Activated T-helper 1 cell treated with Interleukin-2 at 50 U/mL for 16 hours (primary cell): ENCODE measurements at regions not wholly inside any gene's neighbourhood (a gene's known extent, or its start where the extent isn't known, plus 50 kb on each side); places are given as distances from the start of the nearest gene placed in this dataset.
"Not testable (repeated sequence)": the region's sequence is repeated elsewhere in the genome, so short reads cannot be mapped to it uniquely, and the experiment has no call there.

ENCODE experiments used
- DNase-seq: peaks from one replicate; pipeline ENCODE4 v3.0.0-alpha.2; 2020; ENCODE audit warnings: low read depth

GRCh38 chr3:14272959-14273560 lies 94.4 kb downstream of the LSM3 start:
- DNase-seq = not testable (repeated sequence)

- no peak for DNase-seq
Measured at GRCh38 chr3:14273901-14274611, 95.4 kb downstream of the LSM3 start.

- no peak for DNase-seq
Measured at GRCh38 chr3:14274612-14274936, 96.0 kb downstream of the LSM3 start.

- no peak for DNase-seq
Measured at GRCh38 chr3:14274999-14275961, 96.7 kb downstream of the LSM3 start.

- no peak for DNase-seq
Measured at GRCh38 chr3:14275962-14276909, 97.6 kb downstream of the LSM3 start.

- DNase-seq = no peak
Measured at GRCh38 chr3:14277557-14277956, 98.9 kb downstream of the LSM3 start.

GRCh38 chr3:14278265-14278798 lies 99.7 kb downstream of the LSM3 start:
- DNase-seq = no peak

- no peak for DNase-seq
Measured at GRCh38 chr3:14278799-14279625, 100.4 kb downstream of the LSM3 start.

- DNase-seq = no peak
Measured at GRCh38 chr3:14279626-14280061, 101.0 kb downstream of the LSM3 start.

- DNase-seq = no peak
Measured at GRCh38 chr3:14280326-14280725, 101.7 kb downstream of the LSM3 start.

GRCh38 chr3:14281053-14281452 lies 102.4 kb downstream of the LSM3 start:
- DNase-seq = no peak

GRCh38 chr3:14282001-14282705 lies 103.5 kb downstream of the LSM3 start:
- DNase-seq = no peak

- DNase-seq = no peak
Measured at GRCh38 chr3:14282706-14283075, 104.1 kb downstream of the LSM3 start.

GRCh38 chr3:14283092-14283812 lies 104.6 kb downstream of the LSM3 start:
- no peak for DNase-seq

GRCh38 chr3:14283813-14284438 lies 105.3 kb downstream of the LSM3 start:
- no peak for DNase-seq

GRCh38 chr3:14284694-14285547 lies 106.3 kb downstream of the LSM3 start:
- DNase-seq = no peak

- DNase-seq = no peak
Measured at GRCh38 chr3:14285548-14285925, 106.9 kb downstream of the LSM3 start.
